Upper lobe of left lung (tissue), 6 donors: ENCODE measurements at regions not wholly inside any gene's neighbourhood (a gene's known extent, or its start where the extent isn't known, plus 50 kb on each side); places are given as distances from the start of the nearest gene placed in this dataset.

Experiments used
- ATAC-seq, 2 donors: fragments of 200-7000 bp; cut with Tn5 transposase; one replicate each; pipeline ENCODE4 v1.9.1; 2022; ENCODE audit warnings: mild to moderate bottlenecking in 2 of 2, moderate library complexity in 2 of 2; ENCODE audit not compliant: low FRiP score in 2 of 2
- DNase-seq, 2 donors: peaks; one replicate each; pipeline ENCODE4 v3.0.0-alpha.2; 2019 to 2020
- H3K27ac ChIP-seq, 4 donors: fragments of 200-600 bp; sonication (generic); one replicate each; pipeline ENCODE4 v1.5.1; 2016 to 2019
- H3K27me3 ChIP-seq, 4 donors: fragments of 200-600 bp; sonication (generic); one replicate each; pipeline ENCODE4 v1.5.1; 2017 to 2019
- H3K36me3 ChIP-seq, 4 donors: fragments of 200-600 bp; sonication (generic); one replicate each; pipeline ENCODE4 v1.5.1; 2016 to 2019
- H3K4me1 ChIP-seq, 4 donors: fragments of 200-600 bp; sonication (generic); one replicate each; pipeline ENCODE4 v1.5.1; 2018 to 2019
- H3K4me3 ChIP-seq, 4 donors: fragments of 200-600 bp; sonication (generic); one replicate each; pipeline ENCODE4 v1.5.1; 2017 to 2019; ENCODE audit warnings: mild to moderate bottlenecking in 2 of 4, moderate library complexity in 1 of 4
- H3K9me3 ChIP-seq, 4 donors: fragments of 200-600 bp; sonication (generic); one replicate each; pipeline ENCODE4 v1.5.1; 2018 to 2019
- EP300 ChIP-seq, 4 donors: sonication (generic); formaldehyde crosslinking; IDR thresholded peaks; one replicate each; pipeline ENCODE4 v1.5.1; 2017; ENCODE audit warnings: antibody characterized with exemption in 4 of 4, control low read depth in 2 of 4
- POLR2A ChIP-seq, 4 donors: fragments of 450-650 bp; IDR thresholded peaks; one replicate each; pipeline ENCODE4 v1.5.1; 2016 to 2017; ENCODE audit warnings: antibody characterized with exemption in 4 of 4, mild to moderate bottlenecking in 2 of 4
- POLR2AphosphoS5 ChIP-seq, 2 donors: sonication (generic); formaldehyde crosslinking; IDR thresholded peaks; one replicate each; pipeline ENCODE4 v1.5.1; 2017; ENCODE audit warnings: antibody characterized with exemption in 2 of 2
- WGBS, 2 donors: methylation state at CpG; one replicate each; pipeline ENCODE4 v1.1.5; 2017 to 2018; 5-methylcytosine and 5-hydroxymethylcytosine counted together
- TF ChIP-seq, protein P1 (sequence below), 6 experiments: fragments of 450-650 bp in 4 of 6; fragments of 200-600 bp in 2 of 6; sonication (generic) in 2 of 6; IDR thresholded peaks; one replicate each; pipeline ENCODE4 v1.5.1; 2016 to 2019; ENCODE audit warnings: antibody characterized with exemption in 6 of 6
- donor health status: DM: no; HTN: no; CAD: no; lungs with moderate emphysema.
- donor health status: DM: no; HTN: yes; CAD: no; lungs with severe emphysema.

DNA sequence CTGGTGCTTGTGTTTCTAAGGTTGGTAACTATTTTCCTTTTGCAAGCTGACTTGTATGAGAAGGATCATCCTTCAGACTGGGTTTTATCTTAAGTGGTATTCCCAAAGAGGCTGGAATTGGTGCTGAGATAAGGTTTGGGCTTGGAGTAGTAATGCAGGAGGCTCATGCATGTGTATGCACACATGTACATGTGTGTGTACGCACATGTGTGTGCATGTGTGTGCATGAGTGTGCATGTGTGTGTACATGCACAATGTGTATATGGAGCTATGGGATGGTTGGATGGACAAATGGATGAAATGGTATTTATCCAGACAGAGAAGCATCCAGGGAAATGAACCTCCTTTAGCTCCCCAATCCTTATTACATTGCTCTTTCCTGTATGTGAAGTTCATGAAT is 142.6 kb downstream of the CARTPT start:
- no peak for ATAC-seq
- WGBS, 2 donors: 67 to 74% methylated on average over 1 of the region's 1 CpG
- Histone ChIP-seq H3K4me1 (no peaks in the 10 kb centered on the region), H3K27me3 (no peaks in the 10 kb centered on the region), H3K27ac (no peak overlapping the region), H3K9me3 (peaks cover 0 to 3% (median 0%) of the 10 kb centered on the region in 4 donors), H3K4me3 (no peak overlapping the region), H3K36me3 (no peaks in the 10 kb centered on the region)
- DNase-seq: no peak
- TF ChIP-seq, protein P1, sequence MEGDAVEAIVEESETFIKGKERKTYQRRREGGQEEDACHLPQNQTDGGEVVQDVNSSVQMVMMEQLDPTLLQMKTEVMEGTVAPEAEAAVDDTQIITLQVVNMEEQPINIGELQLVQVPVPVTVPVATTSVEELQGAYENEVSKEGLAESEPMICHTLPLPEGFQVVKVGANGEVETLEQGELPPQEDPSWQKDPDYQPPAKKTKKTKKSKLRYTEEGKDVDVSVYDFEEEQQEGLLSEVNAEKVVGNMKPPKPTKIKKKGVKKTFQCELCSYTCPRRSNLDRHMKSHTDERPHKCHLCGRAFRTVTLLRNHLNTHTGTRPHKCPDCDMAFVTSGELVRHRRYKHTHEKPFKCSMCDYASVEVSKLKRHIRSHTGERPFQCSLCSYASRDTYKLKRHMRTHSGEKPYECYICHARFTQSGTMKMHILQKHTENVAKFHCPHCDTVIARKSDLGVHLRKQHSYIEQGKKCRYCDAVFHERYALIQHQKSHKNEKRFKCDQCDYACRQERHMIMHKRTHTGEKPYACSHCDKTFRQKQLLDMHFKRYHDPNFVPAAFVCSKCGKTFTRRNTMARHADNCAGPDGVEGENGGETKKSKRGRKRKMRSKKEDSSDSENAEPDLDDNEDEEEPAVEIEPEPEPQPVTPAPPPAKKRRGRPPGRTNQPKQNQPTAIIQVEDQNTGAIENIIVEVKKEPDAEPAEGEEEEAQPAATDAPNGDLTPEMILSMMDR (IDR thresholded peaks at IDR 0.05): no peak
- TF ChIP-seq EP300 (IDR thresholded peaks at IDR 0.05): no peak
- TF ChIP-seq POLR2AphosphoS5 (IDR thresholded peaks at IDR 0.05): no peak
- no peak for TF ChIP-seq POLR2A (IDR thresholded peaks at IDR 0.05)

DNA sequence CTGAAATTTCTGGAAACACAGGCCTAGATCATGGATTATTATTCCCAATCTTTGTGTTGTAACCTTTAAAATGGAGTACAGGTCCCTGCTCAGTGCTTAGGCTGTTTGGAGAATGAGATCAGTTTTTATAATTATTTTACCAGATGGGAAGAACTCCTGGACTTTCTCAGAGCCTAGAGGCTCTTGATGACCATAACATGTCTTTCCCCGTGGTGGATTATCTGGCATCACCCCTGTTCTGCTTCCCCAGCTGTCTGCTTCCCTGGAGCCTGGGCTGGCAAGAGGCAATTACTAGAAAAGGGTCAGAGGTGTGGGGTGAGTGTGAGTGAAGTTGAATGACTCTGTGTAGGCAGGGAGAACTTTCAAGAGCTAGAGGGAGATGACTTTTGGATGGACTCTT is 143.0 kb downstream of the CARTPT start:
- H3K36me3 ChIP-seq: no peaks in the 10 kb centered on the region
- peaks cover 0 to 3% (median 0%) of the 10 kb centered on the region in 4 donors for H3K9me3 ChIP-seq
- DNase-seq (no peak), ATAC-seq (no peak)
- no peaks in the 10 kb centered on the region for H3K27me3 ChIP-seq
- no peak overlapping the region for H3K4me3 ChIP-seq
- H3K27ac ChIP-seq: no peak overlapping the region
- TF ChIP-seq POLR2AphosphoS5 (IDR thresholded peaks at IDR 0.05): no peak
- TF ChIP-seq EP300 (IDR thresholded peaks at IDR 0.05): no peak
- no peak for TF ChIP-seq POLR2A (IDR thresholded peaks at IDR 0.05)
- TF ChIP-seq, protein P1 (IDR thresholded peaks at IDR 0.05): no peak
- no peaks in the 10 kb centered on the region for H3K4me1 ChIP-seq
- 33 to 55% methylated on average over 1 of the region's 1 CpG for WGBS, 2 donors

DNA sequence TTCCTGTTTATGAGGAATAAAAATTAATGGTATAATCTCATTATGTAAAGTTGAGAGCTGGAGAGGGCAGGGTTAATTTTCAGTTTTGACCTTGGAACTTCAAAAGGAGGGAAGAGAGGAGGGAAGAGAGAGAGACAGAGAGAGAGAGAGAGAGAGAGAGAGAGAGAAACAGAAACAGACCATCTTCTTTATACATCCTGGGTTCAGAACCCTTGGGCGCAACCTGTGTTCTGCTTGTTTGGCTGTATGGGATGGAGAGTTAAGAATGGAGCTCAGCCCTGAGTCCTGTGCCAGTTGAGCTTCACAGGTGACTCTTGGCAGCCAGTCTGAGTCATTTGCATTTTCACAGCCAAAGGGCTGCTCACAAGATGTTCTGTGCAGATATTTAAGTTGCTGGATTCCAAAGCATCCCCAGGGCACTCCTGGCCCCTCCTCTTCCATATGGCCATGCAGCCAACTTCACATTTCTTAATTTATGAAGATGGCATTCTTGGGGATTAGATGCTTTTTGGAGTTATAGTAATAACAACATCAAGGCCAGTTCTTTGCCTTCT is 143.5 kb downstream of the CARTPT start:
- TF ChIP-seq POLR2A (IDR thresholded peaks at IDR 0.05) (no peak), POLR2AphosphoS5 (IDR thresholded peaks at IDR 0.05) (no peak), EP300 (IDR thresholded peaks at IDR 0.05) (no peak)
- TF ChIP-seq, protein P1 (IDR thresholded peaks at IDR 0.05): no peak
- H3K27ac ChIP-seq: no peak overlapping the region
- no peaks in the 10 kb centered on the region for H3K4me1 ChIP-seq
- no peak for ATAC-seq
- H3K36me3 ChIP-seq: no peaks in the 10 kb centered on the region
- no peaks in the 10 kb centered on the region for H3K27me3 ChIP-seq
- peaks cover 0 to 3% (median 0%) of the 10 kb centered on the region in 4 donors for H3K9me3 ChIP-seq
- DNase-seq: no peak
- 44 to 56% methylated on average over 1 of the region's 1 CpG for WGBS, 2 donors
- H3K4me3 ChIP-seq: no peak overlapping the region

DNA sequence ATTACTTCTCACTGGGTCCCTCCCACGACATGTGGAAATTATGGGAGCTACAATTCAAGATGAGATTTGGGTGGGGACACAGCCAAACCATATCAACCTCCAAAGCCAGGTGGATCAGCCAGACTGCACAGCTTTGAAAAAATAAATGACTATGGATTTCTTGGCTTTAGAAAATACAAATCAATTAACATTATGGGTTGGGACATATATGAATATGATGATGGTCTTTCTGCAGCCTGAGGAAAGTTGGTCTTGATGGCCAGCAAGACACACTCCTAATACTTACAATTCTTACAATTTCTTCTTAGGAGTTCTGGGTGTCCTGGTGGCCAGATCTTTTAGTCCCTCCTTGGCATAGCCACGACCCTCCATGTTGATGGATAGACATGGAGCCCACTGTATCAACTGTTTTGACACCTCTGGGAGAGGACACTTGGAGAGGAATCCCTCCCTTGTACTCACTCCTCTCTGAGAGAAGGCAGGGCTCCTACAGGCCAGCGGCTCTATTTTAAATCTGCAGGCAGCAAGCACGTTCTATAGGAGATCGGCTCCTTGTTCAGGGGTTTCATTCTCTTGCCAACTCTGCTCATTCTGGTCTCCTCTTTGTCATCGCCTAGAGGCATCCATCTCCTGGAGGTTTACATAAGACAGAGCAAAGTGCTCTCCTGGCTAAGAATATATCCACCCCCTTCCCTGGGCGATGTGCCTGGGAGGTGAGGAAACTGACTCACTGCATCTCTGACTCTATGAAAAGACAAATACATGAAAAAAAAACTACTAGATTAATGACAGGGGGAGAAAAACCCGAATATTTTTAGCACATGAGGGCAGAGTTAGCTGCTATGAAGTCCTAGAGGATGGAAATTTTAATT is 145.9 kb downstream of the CARTPT start:
- Histone ChIP-seq H3K27ac (no peak overlapping the region), H3K36me3 (no peaks in the 10 kb centered on the region)
- no peak for ATAC-seq

More for the DNA sequence above, 145.9 kb downstream of the CARTPT start:
- Histone ChIP-seq H3K27me3 (no peaks in the 10 kb centered on the region), H3K9me3 (peaks cover 0 to 3% (median 0%) of the 10 kb centered on the region in 4 donors), H3K4me1 (no peaks in the 10 kb centered on the region), H3K4me3 (no peak overlapping the region)
- no peak for TF ChIP-seq POLR2AphosphoS5 (IDR thresholded peaks at IDR 0.05)
- TF ChIP-seq EP300 (IDR thresholded peaks at IDR 0.05): no peak
- TF ChIP-seq POLR2A (IDR thresholded peaks at IDR 0.05): no peak
- TF ChIP-seq, protein P1 (IDR thresholded peaks at IDR 0.05): no peak
- DNase-seq: no peak
- WGBS, 2 donors: 64 to 66% methylated on average over 8 of the region's 8 CpGs
